ENCODE measurements at regions not wholly inside any gene's neighbourhood (a gene's known extent, or its start where the extent isn't known, plus 50 kb on each side); places are given as distances from the start of the nearest gene placed in this dataset.

DNA sequence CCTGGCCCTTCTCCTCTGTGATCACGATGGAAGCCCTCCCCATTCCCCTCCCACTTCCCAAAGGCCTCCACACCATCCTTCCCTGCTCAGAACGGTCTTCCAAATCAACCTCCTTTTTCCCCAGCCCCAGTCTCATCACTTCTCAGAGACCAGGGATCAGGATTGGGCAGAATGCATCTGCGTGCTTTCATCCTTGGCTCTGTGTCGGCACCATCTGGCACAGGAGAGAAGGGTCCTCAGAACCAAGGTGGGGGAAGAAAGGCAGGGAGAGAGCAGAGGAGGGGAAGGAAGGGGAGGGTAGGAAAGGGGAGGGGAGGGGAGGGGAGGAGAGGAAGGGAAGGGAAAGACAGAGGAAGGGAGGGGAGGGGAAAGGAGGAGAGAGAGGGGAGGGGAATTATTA, 52.4 kb upstream of the FICD start:
- no peak for DNase-seq

DNA sequence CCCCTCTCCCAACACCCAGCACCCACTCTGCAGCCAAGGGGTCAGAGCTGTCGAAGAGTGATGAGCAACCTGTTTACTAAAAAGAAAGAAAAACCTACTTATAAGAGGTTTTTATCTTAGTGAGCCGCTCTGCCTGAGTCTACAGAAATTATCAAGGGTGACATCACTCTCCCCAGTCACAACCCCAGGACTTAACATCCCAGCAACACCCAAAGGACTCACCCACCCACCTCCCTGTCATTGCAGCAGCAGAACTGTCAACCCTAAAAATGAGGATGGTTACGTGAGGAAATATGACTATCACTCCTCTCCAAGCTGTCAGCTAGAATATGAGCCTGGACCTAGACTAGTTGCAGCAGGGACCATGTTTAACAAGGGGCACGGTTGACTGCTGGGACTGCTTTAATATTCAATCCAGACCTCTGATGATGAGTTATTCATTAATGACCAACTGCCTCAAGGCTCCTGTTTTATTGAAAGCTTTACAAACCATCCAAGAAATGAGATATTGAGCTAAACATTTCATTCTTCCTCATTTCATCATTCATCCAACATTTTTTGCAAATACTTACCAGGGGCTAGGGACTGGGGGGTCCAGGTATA, 53.9 kb upstream of the FICD start:
- no peak for DNase-seq

GRCh38 chr12:108459149-108459548, 55.9 kb upstream of the FICD start:
- no peak for DNase-seq

DNA sequence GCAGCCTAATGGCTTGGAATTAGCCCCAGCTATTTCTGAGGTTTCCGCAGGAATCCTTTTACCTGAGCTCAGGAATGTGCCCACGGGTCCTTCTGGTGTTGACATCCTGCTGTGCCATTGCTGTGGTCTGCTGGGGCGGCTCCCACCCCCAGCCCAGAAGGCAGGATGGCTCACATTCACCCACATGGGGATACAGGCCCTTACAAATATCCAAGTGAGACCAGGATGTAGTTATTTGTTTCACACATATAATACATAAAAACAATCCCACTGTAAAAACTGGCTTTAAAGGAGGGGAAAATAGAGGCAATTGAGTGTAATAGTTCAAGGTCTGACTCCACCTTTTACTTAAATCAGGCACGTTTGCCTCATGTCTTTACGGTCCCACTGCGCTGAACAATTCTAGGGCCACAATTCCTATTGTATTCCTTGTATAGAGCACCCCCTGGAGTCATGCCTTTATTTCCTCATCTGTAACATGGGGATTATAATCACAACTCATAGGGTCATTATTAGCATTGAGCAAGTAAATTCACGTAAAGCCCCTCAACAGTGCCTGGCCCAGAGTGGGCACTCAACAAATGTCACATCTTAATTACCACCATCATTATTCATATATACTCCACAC, 57.2 kb upstream of the FICD start:
- peak in 1 of 3 donors; percentile 2 for DNase-seq

DNA sequence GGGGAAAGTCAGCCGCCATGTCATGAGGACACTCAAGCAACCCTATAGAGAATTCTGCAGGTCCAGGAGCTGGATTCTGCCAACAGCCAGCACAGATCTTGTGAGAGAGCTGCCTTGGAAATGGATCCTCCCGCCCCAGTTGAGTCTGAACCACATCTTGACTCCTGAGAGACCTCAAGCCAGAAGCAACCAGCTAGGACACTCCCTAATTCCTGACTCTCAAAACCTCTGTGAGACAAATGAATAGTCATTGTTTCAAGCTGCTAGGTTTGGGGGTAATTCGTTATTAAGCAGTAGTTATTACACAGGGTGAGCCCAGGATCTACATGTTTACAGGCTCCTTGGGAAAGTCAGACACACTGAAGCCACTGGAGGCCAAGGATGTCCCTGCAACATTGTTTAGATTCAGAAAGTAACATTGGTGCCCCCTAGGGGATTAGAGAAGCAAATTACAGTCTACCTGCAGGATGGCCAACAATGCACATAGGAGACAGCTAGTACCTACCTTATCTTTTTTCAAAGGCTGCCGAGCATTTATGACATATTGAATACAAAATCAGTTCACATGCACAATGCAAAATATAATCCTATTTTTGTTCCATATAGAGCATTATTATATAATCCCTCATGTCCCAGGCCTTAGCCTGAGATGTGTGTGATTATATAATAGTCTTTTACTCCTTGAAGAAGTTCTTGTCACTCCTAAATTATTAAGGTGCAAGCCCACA, 57.9 kb upstream of the FICD start:
- DNase-seq, result peak in 2 of 3 donors; percentile 22 to 45

DNA sequence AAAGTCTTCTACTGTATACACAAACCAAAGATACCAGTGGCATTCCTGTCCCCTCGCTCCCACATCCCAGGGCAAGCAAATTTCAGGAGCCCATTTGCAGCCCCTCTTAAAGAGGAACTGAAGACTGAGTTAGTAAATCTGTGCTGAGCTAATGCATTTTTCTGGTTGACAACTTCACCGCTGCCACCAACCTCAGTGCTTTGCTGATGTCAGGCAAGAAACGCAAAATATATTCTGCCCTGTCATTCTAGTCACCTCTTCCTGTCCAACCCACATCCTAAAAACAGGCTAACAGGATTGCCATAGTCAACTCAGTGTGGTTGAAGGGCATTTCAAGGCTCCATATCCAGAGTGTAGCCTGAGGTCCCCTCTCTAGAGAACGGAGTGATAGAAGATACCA, 59.4 kb upstream of the FICD start:
- DNase-seq, result no peak

- no peak for DNase-seq
Measured at GRCh38 chr12:108454539-108455139, 60.4 kb upstream of the FICD start.

DNA sequence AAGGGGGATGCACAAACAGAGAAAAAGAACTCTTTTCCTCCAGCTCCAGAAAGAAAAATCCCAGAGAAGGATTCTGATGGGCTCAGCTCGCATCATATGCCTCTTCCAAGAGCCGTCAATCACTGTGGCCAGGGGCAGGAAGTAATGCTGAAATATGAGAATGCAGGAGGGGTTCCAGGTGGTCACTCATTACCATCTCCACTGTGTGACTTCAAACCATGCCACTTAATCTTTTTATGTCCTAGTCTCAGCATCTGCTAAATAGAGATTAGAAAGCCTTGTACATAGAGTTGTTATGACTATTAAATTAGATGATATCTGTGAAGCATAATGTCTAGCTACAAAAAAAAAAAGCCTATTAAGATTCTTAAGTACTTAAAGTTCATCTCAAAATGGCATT, 65.6 kb upstream of the FICD start:
- DNase-seq, result no peak

- peak in 1 of 3 donors; percentile 3 for DNase-seq
Measured at GRCh38 chr12:108448246-108448645, 66.8 kb upstream of the FICD start.

DNA sequence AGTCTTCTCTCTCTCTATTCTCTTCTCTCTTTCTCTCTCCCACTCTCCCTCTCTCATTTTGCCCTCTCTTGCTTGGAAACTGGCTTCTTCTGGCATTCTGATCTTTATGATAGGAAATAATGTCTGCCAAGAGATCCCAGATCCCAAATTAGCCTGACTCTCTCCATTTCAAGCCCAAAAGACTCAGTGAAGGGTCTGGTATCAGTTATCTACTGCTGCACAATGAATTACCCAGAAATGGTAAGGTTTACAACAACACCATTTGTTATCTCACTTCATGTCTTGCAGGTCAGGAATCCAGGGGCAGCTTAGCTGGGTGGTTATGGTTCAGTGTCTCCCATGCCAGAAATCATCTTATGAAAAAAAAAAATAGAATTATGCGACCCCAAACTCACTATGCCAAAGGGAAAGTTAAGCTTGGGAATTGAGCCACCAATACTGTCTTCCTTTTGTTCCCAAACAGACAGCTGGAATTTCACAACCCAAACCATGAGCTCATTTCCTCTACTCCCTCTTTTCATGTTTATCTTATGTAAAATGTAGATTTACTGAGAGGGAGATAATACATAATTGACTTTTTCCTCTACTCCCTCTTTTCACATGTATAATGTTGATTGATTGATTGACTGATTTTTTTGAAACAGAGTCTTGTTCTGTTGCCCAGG, 67.8 kb upstream of the FICD start:
- DNase-seq, result peak in 1 of 3 donors; percentile 63

- peak in 1 of 3 donors; percentile 54 for DNase-seq
Measured at GRCh38 chr12:108446766-108447165, 68.3 kb upstream of the FICD start.

DNA sequence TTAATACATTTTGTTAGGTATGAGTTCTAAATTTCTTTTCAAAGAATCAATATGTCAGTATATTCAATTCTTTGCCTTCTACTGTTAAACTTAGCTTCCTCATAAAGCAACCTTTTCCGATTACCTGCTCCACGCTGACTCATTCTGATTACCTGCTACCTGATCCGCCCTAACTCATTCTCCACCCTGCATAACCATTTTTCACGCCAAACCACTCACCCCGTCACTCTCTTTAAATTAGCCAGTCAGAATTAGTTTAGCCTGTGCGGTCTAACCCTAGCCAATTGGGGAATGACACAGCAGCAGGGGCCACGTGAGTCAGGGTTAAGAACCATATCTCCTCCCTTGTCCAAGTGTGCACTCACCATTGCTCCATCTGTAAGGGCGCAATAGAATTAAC, 72.2 kb upstream of the FICD start:
- no peak for DNase-seq

GRCh38 chr12:108442067-108442466, 73.0 kb upstream of the FICD start:
- DNase-seq, result peak in 1 of 3 donors; percentile 26

DNA sequence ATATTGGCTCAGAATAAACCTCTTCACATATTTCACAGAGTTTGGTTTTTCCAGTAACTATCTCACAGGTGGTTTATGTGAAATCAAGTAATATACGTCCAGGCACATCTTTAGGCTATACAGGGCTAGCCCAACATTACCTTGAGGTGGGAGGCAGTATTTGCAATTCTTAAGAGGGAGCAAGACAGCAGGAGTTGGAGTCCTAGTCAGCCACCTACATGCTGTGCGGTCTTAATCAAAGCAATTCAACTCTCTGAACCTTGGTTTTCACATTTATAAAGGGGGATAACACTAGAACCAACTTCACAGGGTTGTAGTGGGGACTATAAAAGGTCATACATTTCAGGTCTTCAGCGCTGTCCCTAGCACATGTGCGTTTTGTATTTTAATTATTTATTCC, 73.5 kb upstream of the FICD start:
- no peak for DNase-seq

- DNase-seq, result no peak
Measured at GRCh38 chr12:108440736-108441135, 74.3 kb upstream of the FICD start.

DNA sequence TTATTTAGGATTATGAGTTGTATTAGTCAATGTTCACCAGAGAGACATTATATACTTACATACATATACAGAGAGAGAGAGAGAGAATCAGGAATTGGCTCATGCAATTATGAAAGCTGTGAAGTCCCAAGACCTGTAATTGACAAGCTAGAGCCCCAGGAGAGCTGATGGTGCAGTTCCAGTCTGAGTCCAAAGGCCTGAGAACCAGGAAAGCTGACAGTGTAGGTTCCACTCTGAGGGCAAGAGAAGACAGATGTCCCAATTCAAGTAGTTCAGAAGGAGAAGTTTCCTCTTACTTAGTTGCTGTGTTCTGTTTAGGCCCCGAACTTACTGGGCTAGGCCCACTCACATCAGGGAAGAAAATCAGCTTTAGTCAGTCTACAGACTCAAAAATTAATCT, 76.4 kb upstream of the FICD start:
- DNase-seq, result no peak

DNA sequence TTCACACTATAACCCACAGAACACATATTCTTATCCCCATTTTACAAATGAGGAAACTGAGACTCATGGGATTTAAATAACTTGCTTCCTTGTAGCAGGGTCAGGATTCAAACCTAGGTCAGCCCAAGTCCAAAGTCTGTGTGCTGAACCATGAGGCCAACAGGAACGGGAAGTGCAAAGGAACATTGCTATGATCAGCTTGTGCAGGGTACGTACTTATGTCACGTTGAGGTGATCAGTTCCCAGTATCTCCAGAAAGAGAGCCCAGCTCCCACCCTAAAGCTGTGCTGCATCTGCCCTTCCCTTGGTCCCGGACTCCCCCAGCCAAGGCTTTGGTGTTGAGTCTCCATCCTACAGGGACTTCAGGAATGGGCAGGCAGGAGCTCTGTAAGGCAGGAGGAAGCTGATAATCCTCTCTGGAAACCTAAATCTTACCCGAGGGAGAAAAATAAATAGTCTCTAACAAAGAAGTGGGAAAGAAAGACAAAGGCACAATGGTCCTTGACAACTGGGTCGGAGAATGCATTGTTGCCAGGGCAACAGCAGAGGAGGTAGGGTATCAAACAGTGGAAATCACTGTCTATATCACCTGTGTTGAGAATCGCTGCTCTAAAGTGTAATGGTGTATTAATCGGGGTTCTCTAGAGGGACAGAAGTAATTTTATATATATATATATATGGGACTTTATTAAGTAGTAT, 82.5 kb upstream of the FICD start:
- no peak for DNase-seq

GRCh38 chr12:108430926-108431325, 84.2 kb upstream of the FICD start:
- no peak for DNase-seq

GRCh38 chr12:108430245-108430644, 84.8 kb upstream of the FICD start:
- DNase-seq, result peak in 1 of 3 donors; percentile 20

- DNase-seq, result no peak
Measured at GRCh38 chr12:108425238-108425795, 86.2 kb upstream of the CMKLR1 start.

DNA sequence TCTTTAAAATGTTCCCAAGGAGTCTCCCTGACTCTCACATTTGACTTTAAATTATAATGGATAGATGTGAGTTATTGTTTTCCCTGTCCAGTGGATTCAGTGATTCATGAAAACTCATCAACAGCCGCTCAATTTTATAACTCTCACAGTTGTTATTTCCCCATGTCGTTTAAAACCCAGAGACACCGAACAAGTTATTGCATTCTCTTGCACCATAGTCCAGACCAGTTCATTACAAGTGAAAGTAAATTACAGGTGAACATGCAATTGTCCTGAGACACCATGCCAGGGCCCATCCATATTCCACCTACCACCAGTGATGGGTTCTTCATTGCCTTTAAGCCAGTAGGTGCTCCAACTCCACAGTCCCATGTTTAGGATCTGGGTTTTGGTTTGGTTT, 85.7 kb upstream of the CMKLR1 start:
- DNase-seq, result no peak
